Epithelial cell of proximal tubule (primary cell): ENCODE measurements at regions not wholly inside any gene's neighbourhood (a gene's known extent, or its start where the extent isn't known, plus 50 kb on each side); places are given as distances from the start of the nearest gene placed in this dataset.
"Not testable (repeated sequence)": the region's sequence is repeated elsewhere in the genome, so short reads cannot be mapped to it uniquely, and the experiment has no call there.

ENCODE experiments used
- DNase-seq: peaks from one replicate; pipeline ENCODE4 v3.0.0-alpha.2; 2011; ENCODE audit warnings: low read depth
- H3K4me3 ChIP-seq: 2 replicates; pipeline ENCODE4 v1.5.1; 2011; ENCODE audit warnings: low read depth, mild to moderate bottlenecking, low read length
- CTCF ChIP-seq: conservative IDR thresholded peaks from 2 replicates; pipeline ENCODE4 v1.5.1; 2012; ENCODE audit warnings: low read depth, mild to moderate bottlenecking, low read length

DNA sequence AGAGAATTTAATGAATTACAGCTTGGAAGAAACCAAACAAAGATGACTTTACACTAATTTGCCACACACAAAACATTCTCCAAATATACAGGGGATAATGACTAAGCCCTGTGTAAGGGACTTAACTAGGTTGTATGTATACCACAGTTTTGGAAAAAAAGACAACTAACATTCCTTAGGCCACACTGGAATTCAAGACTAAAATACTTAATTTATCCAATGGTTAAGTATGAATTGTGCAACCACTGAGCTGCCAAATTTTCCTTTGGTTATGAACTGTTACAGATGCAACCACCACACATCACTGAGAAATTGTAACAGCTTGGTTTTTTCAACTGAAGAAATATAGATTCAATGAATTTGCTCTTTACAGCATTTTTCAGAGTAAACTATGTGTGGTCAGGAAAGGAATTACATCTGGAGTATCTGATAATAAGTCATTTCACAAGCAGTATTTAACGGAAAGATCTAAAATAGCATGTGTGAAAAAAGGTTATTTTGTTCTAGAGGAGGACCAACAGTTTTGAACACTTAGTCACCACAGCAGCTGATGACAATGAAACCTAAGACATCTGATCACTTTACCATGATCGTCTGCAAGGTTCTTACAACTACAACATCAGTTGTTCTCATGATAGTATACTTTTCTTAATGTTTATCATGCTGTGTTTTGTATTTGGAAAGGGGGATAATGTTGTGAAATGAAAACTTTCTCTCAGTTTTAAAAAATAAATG lies 318.8 kb downstream of the BCKDHB start:
- no peak overlapping the region for H3K4me3 ChIP-seq
- DNase-seq, result no peak
- TF ChIP-seq CTCF, result no peak

DNA sequence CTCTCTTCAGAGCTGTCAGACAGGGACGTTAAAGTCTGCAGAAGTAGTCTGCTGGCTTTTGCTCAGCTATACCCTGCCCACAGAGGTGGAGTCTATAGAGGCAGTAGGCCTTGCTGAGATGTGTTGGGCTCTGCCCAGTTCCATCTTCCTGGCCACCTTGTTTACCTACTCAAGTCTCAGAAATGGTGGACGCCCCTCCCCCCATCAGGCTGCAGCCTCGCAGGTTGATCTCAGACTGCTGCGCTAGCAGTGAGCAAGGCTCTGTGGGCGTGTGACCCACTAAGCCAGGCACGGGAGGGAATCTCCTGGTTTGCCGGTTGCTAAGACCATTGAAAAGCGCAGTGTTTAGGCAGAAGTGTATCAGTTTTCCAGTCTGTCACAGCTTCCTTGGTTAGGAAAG lies 305.0 kb downstream of the BCKDHB start:
- TF ChIP-seq CTCF, result no peak
- no peak for DNase-seq
- H3K4me3 ChIP-seq, result no peak overlapping the region

GRCh38 chr6:80407976-80408375 lies 301.5 kb downstream of the BCKDHB start:
- not testable (repeated sequence) for DNase-seq, H3K4me3 ChIP-seq

DNA sequence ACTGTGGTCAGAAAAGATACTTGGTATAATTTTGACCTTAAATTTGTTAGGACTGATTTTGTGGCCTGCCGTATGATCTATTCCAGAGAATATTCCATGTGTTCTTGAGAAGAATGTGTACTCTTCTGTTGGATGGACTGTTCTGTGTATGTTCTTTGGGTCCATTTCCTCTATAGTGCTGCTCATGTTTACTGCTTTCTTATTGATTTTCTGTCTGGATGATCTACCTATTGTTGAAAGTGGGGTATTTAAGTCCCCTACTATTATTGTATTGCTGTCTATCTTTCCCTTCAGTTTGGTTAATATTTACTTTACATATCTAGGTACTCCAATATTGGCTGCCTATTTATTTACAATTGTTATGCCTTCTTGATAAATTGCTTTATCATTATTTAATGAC lies 298.4 kb downstream of the BCKDHB start:
- DNase-seq, result no peak
- no peak overlapping the region for H3K4me3 ChIP-seq
- no peak for TF ChIP-seq CTCF

- H3K4me3 ChIP-seq, result no peak overlapping the region
- no peak for TF ChIP-seq CTCF
- no peak for DNase-seq
These were observed 296.9 kb downstream of the BCKDHB start for GRCh38 chr6:80403365-80403764.

- no peak overlapping the region for H3K4me3 ChIP-seq
- TF ChIP-seq CTCF, result no peak
- DNase-seq, result no peak
These were observed 295.8 kb downstream of the BCKDHB start for GRCh38 chr6:80402266-80402665.
